Vagina (tissue), 2 donors: ENCODE measurements at regions not wholly inside any gene's neighbourhood (a gene's known extent, or its start where the extent isn't known, plus 50 kb on each side); places are given as distances from the start of the nearest gene placed in this dataset.
"Not testable (repeated sequence)": the region's sequence is repeated elsewhere in the genome, so short reads cannot be mapped to it uniquely, and the experiment has no call there.

ENCODE experiments used
- DNase-seq, 2 donors: peaks; one replicate each; pipeline ENCODE4 v3.0.0-alpha.2; 2017; ENCODE audit errors: extremely low spot score in 2 of 2
- H3K27ac ChIP-seq: fragments of 200-600 bp; sonication (generic); one replicate; pipeline ENCODE4 v1.5.1; 2019
- H3K27me3 ChIP-seq: fragments of 200-600 bp; sonication (generic); one replicate; pipeline ENCODE4 v1.5.1; 2019
- H3K36me3 ChIP-seq, 2 donors: fragments of 200-600 bp; sonication (generic); one replicate each; pipeline ENCODE4 v1.5.1; 2017 to 2019
- H3K4me1 ChIP-seq: fragments of 200-600 bp; sonication (generic); one replicate; pipeline ENCODE4 v1.5.1; 2019
- H3K4me3 ChIP-seq, 2 donors: fragments of 200-600 bp; sonication (generic); 1 replicate in 1 of 2; 2 replicates in 1 of 2; pipeline ENCODE4 v1.5.1; 2016 to 2019
- H3K9me3 ChIP-seq: fragments of 200-600 bp; sonication (generic); one replicate; pipeline ENCODE4 v1.5.1; 2019
- POLR2A ChIP-seq, 2 donors: fragments of 450-650 bp; IDR thresholded peaks; one replicate each; pipeline ENCODE4 v1.6.1; 2017; ENCODE audit warnings: antibody characterized with exemption in 2 of 2, mild to moderate bottlenecking in 2 of 2, moderate library complexity in 2 of 2
- POLR2AphosphoS5 ChIP-seq, 2 donors: sonication (generic); formaldehyde crosslinking; IDR thresholded peaks; one replicate each; pipeline ENCODE4 v1.9.0; 2017; ENCODE audit warnings: antibody characterized with exemption in 2 of 2, mild to moderate bottlenecking in 2 of 2, low read depth in 1 of 2; ENCODE audit not compliant: insufficient read depth in 1 of 2
- intact Hi-C: fragments of 100-400 bp; cut with DNase I; formaldehyde crosslinking; loops from one replicate; pipeline ENCODE4 v1.15.1; 2023
- TF ChIP-seq, protein P1 (sequence below), 3 experiments: fragments of 450-650 bp in 2 of 3; fragments of 200-600 bp in 1 of 3; sonication (generic) in 1 of 3; IDR thresholded peaks; one replicate each; pipeline ENCODE4 v1.5.1; 2017 to 2019; ENCODE audit warnings: antibody characterized with exemption in 3 of 3, mild to moderate bottlenecking in 2 of 3, moderate library complexity in 2 of 3

DNA sequence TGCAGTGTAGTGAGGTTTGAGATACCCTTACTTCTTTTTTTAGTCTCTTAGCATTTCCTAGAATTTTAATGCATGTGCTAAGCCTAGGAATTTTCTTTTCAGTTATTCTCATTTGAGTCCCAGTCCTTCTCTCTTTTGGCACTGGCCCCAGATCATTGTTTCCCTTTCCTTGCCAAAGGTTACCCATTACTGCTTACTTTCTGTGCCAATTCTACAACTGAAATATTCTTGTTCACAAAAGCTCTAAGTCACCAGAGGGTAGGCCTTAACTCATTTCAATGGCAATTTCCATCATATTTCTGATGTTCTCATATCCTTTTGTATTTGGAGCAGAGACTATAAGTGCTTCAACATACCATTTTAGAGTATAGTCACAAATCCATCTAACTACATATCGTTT, 199.6 kb upstream of the CBLB start:
- intact Hi-C loops: no loop called here
- Histone ChIP-seq H3K27me3 (no peaks in the 10 kb centered on the region), H3K4me1 (no peaks in the 10 kb centered on the region), H3K9me3 (no peaks in the 10 kb centered on the region), H3K36me3 (no peaks in the 10 kb centered on the region), H3K27ac (no peak overlapping the region), H3K4me3 (no peak overlapping the region)
- TF ChIP-seq POLR2A (IDR thresholded peaks at IDR 0.05) (no peak), POLR2AphosphoS5 (IDR thresholded peaks at IDR 0.05; ENCODE audit: insufficient read depth in 1 of 2, low read depth in 1 of 2) (no peak)
- TF ChIP-seq, protein P1, sequence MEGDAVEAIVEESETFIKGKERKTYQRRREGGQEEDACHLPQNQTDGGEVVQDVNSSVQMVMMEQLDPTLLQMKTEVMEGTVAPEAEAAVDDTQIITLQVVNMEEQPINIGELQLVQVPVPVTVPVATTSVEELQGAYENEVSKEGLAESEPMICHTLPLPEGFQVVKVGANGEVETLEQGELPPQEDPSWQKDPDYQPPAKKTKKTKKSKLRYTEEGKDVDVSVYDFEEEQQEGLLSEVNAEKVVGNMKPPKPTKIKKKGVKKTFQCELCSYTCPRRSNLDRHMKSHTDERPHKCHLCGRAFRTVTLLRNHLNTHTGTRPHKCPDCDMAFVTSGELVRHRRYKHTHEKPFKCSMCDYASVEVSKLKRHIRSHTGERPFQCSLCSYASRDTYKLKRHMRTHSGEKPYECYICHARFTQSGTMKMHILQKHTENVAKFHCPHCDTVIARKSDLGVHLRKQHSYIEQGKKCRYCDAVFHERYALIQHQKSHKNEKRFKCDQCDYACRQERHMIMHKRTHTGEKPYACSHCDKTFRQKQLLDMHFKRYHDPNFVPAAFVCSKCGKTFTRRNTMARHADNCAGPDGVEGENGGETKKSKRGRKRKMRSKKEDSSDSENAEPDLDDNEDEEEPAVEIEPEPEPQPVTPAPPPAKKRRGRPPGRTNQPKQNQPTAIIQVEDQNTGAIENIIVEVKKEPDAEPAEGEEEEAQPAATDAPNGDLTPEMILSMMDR (IDR thresholded peaks at IDR 0.05): no peak
- DNase-seq: no peak

DNA sequence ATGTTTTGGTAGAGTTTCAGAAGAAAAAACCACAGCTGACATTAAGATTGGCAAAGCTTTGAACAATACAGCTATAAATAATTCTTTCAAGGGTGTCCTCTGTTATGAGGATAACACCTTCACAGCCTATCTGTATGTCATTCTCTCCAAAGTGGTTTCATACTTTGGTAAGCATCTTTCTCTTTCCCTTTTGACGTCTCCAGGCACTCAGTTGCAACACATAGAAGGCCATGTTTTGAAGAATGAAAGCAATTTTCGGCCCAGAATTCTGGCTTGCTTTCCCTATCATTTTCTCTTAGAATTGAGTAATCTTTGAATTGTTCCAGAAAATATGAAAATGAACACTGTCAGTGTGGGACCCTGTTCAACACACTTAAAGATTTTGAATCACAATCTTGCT, 200.0 kb upstream of the CBLB start:
- DNase-seq: no peak
- TF ChIP-seq POLR2A (IDR thresholded peaks at IDR 0.05) (no peak), POLR2AphosphoS5 (IDR thresholded peaks at IDR 0.05; ENCODE audit: insufficient read depth in 1 of 2, low read depth in 1 of 2) (no peak)
- TF ChIP-seq, protein P1 (IDR thresholded peaks at IDR 0.05): no peak
- no peaks in the 10 kb centered on the region for H3K36me3 ChIP-seq

DNA sequence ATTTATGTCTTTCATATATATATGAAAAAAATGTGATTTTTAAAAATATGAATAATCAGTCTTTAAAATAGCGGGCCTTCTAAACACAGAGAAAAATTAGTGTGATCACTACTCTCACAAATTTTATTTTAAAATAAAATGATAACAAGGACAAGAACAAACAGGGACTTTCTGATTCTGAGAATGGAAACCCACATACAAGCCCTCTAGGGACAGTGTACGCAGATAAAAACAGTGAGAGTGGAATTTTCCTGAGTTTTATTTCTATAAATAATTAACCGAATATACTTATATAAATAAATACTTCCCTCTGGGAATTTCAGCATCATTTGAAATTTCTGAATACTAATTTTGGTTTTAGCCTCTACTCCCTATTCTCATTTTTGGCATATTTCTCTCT, 201.4 kb upstream of the CBLB start:
- intact Hi-C loops: no loop called here
- H3K27ac ChIP-seq: no peak overlapping the region

More for the DNA sequence above, 200.0 kb upstream of the CBLB start:
- Histone ChIP-seq H3K27ac (no peak overlapping the region), H3K27me3 (no peaks in the 10 kb centered on the region), H3K4me3 (no peak overlapping the region), H3K4me1 (no peaks in the 10 kb centered on the region), H3K9me3 (no peaks in the 10 kb centered on the region)
- intact Hi-C loops: no loop called here

DNA sequence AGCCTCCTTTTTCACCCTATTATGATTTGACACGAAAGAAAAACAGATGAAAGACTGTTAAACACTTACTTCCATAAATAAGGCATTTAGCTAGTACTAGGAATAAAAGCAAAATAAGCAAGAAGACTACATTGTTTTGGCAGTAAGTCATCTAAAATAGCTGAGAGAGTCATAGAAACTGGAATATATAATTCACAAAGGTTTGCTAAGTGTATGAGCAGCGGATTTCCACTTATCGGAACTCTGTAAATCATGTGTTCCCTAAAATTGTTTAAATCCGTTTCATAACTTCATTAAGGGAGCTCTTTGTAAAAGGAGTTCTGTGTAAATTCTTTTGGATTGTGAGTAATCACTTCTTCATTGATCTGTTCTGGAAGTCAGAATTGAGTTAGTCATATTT, 202.5 kb upstream of the CBLB start:
- Histone ChIP-seq H3K36me3 (no peaks in the 10 kb centered on the region), H3K4me1 (no peaks in the 10 kb centered on the region), H3K4me3 (no peak overlapping the region), H3K9me3 (no peaks in the 10 kb centered on the region), H3K27ac (no peak overlapping the region), H3K27me3 (no peaks in the 10 kb centered on the region)
- intact Hi-C loops: no loop called here
- no peak for DNase-seq
- no peak for TF ChIP-seq POLR2AphosphoS5 (IDR thresholded peaks at IDR 0.05; ENCODE audit: insufficient read depth in 1 of 2, low read depth in 1 of 2)
- TF ChIP-seq, protein P1 (IDR thresholded peaks at IDR 0.05): no peak
- no peak for TF ChIP-seq POLR2A (IDR thresholded peaks at IDR 0.05)

More for the DNA sequence above, 201.4 kb upstream of the CBLB start:
- no peaks in the 10 kb centered on the region for H3K36me3 ChIP-seq
- no peak for DNase-seq
- H3K9me3 ChIP-seq: no peaks in the 10 kb centered on the region
- H3K4me3 ChIP-seq: no peak overlapping the region
- H3K27me3 ChIP-seq: no peaks in the 10 kb centered on the region
- no peaks in the 10 kb centered on the region for H3K4me1 ChIP-seq
- no peak for TF ChIP-seq POLR2AphosphoS5 (IDR thresholded peaks at IDR 0.05; ENCODE audit: insufficient read depth in 1 of 2, low read depth in 1 of 2)
- no peak for TF ChIP-seq POLR2A (IDR thresholded peaks at IDR 0.05)

DNA sequence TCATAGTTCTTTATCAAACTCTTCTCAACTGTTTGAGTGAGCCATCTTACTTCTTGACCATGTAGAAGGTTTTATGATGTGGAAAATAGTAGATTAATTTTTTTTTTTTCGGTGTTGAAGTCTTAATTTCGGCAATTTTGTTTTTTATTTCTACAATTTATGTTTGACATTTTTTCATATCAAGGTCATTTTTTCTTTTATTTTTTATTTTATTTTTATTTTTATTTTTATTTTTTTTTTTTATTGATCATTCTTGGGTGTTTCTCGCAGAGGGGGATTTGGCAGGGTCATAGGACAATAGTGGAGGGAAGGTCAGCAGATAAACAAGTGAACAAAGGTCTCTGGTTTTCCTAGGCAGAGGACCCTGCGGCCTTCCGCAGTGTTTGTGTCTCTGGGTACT, 203.8 kb upstream of the CBLB start:
- H3K4me1 ChIP-seq, DNase-seq, H3K27me3 ChIP-seq, H3K4me3 ChIP-seq, H3K36me3 ChIP-seq, intact Hi-C loops, H3K9me3 ChIP-seq, H3K27ac ChIP-seq: not testable (repeated sequence)

DNA sequence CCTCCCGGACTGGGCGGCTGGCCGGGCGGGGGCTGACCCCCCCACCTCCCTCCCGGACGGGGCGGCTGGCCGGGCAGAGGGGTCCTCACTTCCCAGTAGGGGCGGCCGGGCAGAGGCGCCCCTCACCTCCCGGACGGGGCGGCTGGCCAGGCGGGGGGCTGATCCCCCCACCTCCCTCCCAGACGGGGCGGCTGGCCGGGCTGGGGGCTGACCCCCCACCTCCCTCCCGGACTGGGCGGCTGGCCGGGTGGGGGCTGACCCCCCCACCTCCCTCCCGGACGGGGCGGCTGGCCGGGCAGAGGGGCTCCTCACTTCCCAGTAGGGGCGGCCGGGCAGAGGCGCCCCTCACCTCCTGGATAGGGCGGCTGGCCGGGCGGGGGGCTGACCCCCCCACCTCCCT, 205.0 kb upstream of the CBLB start:
- H3K4me3 ChIP-seq, H3K4me1 ChIP-seq, H3K9me3 ChIP-seq, H3K27ac ChIP-seq, intact Hi-C loops, DNase-seq, H3K27me3 ChIP-seq, H3K36me3 ChIP-seq: not testable (repeated sequence)

DNA sequence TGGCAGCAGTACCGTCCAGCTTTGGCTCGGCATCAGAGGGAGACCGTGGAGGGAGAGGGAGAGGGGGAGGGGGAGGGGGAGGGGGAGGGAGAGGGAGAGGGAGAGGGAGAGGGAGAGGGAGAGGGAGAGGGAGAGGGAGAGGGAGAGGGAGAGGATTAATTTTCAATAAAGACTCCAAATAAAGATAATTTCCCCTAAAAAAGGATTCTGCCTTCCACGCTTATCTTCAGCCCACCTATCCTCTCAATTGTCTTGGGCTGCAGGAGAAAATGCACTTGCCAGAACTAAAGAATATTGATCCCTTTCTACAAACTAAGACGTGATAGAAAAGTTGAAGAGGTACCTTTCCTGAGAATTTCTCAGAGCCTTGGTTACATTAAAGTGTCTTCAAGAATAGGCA, 206.9 kb upstream of the CBLB start:
- intact Hi-C loops, H3K4me1 ChIP-seq, H3K27ac ChIP-seq, H3K4me3 ChIP-seq, H3K36me3 ChIP-seq, DNase-seq, H3K9me3 ChIP-seq, H3K27me3 ChIP-seq: not testable (repeated sequence)
